ENCODE measurements at regions not wholly inside any gene's neighbourhood (a gene's known extent, or its start where the extent isn't known, plus 50 kb on each side); places are given as distances from the start of the nearest gene placed in this dataset.

- TF ChIP-seq CTCF (IDR thresholded peaks at IDR 0.05; ENCODE audit: insufficient read depth, low read depth, low read length): no peak
- H3K4me3 ChIP-seq (ENCODE audit: low read depth, low read length): no peak overlapping the region
- DNase-seq (ENCODE audit: low read depth): no peak
Observed at GRCh38 chr2:16109821-16110310, 169.5 kb downstream of the MYCN start.

- H3K4me3 ChIP-seq (ENCODE audit: low read depth, low read length): no peak overlapping the region
- no peak for TF ChIP-seq CTCF (IDR thresholded peaks at IDR 0.05; ENCODE audit: insufficient read depth, low read depth, low read length)
- no peak for DNase-seq (ENCODE audit: low read depth)
Observed at GRCh38 chr2:16109368-16109820, 169.0 kb downstream of the MYCN start.

GRCh38 chr2:16107246-16107645 lies 166.9 kb downstream of the MYCN start:
- H3K4me3 ChIP-seq (ENCODE audit: low read depth, low read length): no peak overlapping the region
- no peak for TF ChIP-seq CTCF (IDR thresholded peaks at IDR 0.05; ENCODE audit: insufficient read depth, low read depth, low read length)
- DNase-seq (ENCODE audit: low read depth): no peak

- H3K4me3 ChIP-seq (ENCODE audit: low read depth, low read length): no peak overlapping the region
- no peak for DNase-seq (ENCODE audit: low read depth)
- no peak for TF ChIP-seq CTCF (IDR thresholded peaks at IDR 0.05; ENCODE audit: insufficient read depth, low read depth, low read length)
Observed at GRCh38 chr2:16106619-16107018, 166.3 kb downstream of the MYCN start.

- no peak overlapping the region for H3K4me3 ChIP-seq (ENCODE audit: low read depth, low read length)
- no peak for TF ChIP-seq CTCF (IDR thresholded peaks at IDR 0.05; ENCODE audit: insufficient read depth, low read depth, low read length)
Observed at GRCh38 chr2:16105669-16106281, 165.4 kb downstream of the MYCN start.

GRCh38 chr2:16104949-16105668 lies 164.8 kb downstream of the MYCN start:
- no peak for TF ChIP-seq CTCF (IDR thresholded peaks at IDR 0.05; ENCODE audit: insufficient read depth, low read depth, low read length)
- no peak overlapping the region for H3K4me3 ChIP-seq (ENCODE audit: low read depth, low read length)
- DNase-seq (ENCODE audit: low read depth): no peak

More at GRCh38 chr2:16105669-16106281, 165.4 kb downstream of the MYCN start:
- no peak for DNase-seq (ENCODE audit: low read depth)
